SK-N-SH (cell line): ENCODE measurements at regions not wholly inside any gene's neighbourhood (a gene's known extent, or its start where the extent isn't known, plus 50 kb on each side); places are given as distances from the start of the nearest gene placed in this dataset.

Experiments used
- small RNA-seq, 7 experiments: library from RNA; depleted of rRNA; stranded (forward); fragments of <200 nt; gene quantifications; one replicate each; pipeline ENCODE3, GENCODE V24; 2012

Small RNA genes lying in the stretch of these regions (small RNA-seq; reads per million reads assigned to genes)
- 0 reads per million in 7 experiments for gene MIR548M
